WTC11 (cell line): ENCODE measurements at regions not wholly inside any gene's neighbourhood (a gene's known extent, or its start where the extent isn't known, plus 50 kb on each side); places are given as distances from the start of the nearest gene placed in this dataset.

ENCODE experiments used
- ATAC-seq: fragments of 200-7000 bp; cut with Tn5 transposase; 2 replicates; pipeline ENCODE4 v1.10.0; 2021; ENCODE audit warnings: mild to moderate bottlenecking, moderate library complexity
- CTCF ChIA-PET: fragments of 300-600 bp; sonication (Branson Sonifier 250); formaldehyde crosslinking; loops from one replicate; lab custom pipeline; 2021; ENCODE audit warnings: antibody characterized with exemption; lab: Charles Lee
- POLR2A ChIA-PET: fragments of 350-600 bp; sonication (Branson Sonifier 250); formaldehyde crosslinking; loops from one replicate; lab custom pipeline; 2021; ENCODE audit warnings: antibody characterized with exemption; lab: Charles Lee
- DNase-seq: peaks from one replicate; pipeline ENCODE4 v3.0.0; 2021; ENCODE audit warnings: low spot score
- H3K27ac Mint-ChIP-seq: 2 replicates; pipeline ENCODE4 v1.8.0; 2021; ENCODE audit warnings: mixed read lengths
- H3K27me3 Mint-ChIP-seq: 2 replicates; pipeline ENCODE4 v1.8.0; 2021; ENCODE audit warnings: low read depth, mild to moderate bottlenecking, moderate library complexity, mixed read lengths
- H3K36me3 Mint-ChIP-seq: 2 replicates; pipeline ENCODE4 v1.8.0; 2021; ENCODE audit warnings: mixed read lengths
- H3K4me1 Mint-ChIP-seq: 2 replicates; pipeline ENCODE4 v1.8.0; 2022; ENCODE audit warnings: mixed read lengths
- H3K4me3 Mint-ChIP-seq: 2 replicates; pipeline ENCODE4 v1.8.0; 2021; ENCODE audit warnings: mild to moderate bottlenecking, moderate library complexity, mixed read lengths
- H3K9me3 Mint-ChIP-seq: 2 replicates; pipeline ENCODE4 v1.8.0; 2021; ENCODE audit warnings: mixed read lengths
- ATF1 ChIP-seq: sonication (generic); formaldehyde crosslinking; IDR thresholded peaks from 2 replicates; pipeline ENCODE4 v1.8.1; 2023; ENCODE audit warnings: mild to moderate bottlenecking, moderate library complexity, missing genetic modification reagents
- E2F1 ChIP-seq: sonication (generic); formaldehyde crosslinking; IDR thresholded peaks from 2 replicates; pipeline ENCODE4 v1.8.0; 2022; ENCODE audit warnings: mild to moderate bottlenecking, missing genetic modification reagents
- EMX1 ChIP-seq: fragments of 250-450 bp; sonication (Bioruptor Pico); IDR thresholded peaks from 2 replicates; pipeline ENCODE4 v1.8.0; 2021; ENCODE audit warnings: mild to moderate bottlenecking
- ERG ChIP-seq: fragments of 250-450 bp; sonication (Bioruptor Pico); IDR thresholded peaks from 2 replicates; pipeline ENCODE4 v1.8.0; 2021; ENCODE audit warnings: mild to moderate bottlenecking
- FOXJ3 ChIP-seq: sonication (generic); formaldehyde crosslinking; IDR thresholded peaks from 2 replicates; pipeline ENCODE4 v1.9.0; 2021; ENCODE audit warnings: missing genetic modification reagents, mild to moderate bottlenecking, borderline replicate concordance
- FOXP1 ChIP-seq: sonication (generic); formaldehyde crosslinking; IDR thresholded peaks from 2 replicates; pipeline ENCODE4 v1.8.0; 2022; ENCODE audit warnings: missing genetic modification reagents, mild to moderate bottlenecking, moderate library complexity, borderline replicate concordance
- GABPB1 ChIP-seq: sonication (generic); formaldehyde crosslinking; IDR thresholded peaks from 2 replicates; pipeline ENCODE4 v1.8.1; 2023; ENCODE audit warnings: mild to moderate bottlenecking, missing genetic modification reagents
- HMGXB4 ChIP-seq: sonication (generic); formaldehyde crosslinking; IDR thresholded peaks from 2 replicates; pipeline ENCODE4 v1.8.1; 2023; ENCODE audit warnings: mild to moderate bottlenecking, moderate library complexity, missing genetic modification reagents
- IRF2 ChIP-seq: sonication (generic); formaldehyde crosslinking; IDR thresholded peaks from 2 replicates; pipeline ENCODE4 v1.8.0; 2022; ENCODE audit warnings: low read depth, missing genetic modification reagents, borderline replicate concordance
- JUN ChIP-seq: sonication (generic); formaldehyde crosslinking; IDR thresholded peaks from 2 replicates; pipeline ENCODE4 v1.8.0; 2023; ENCODE audit warnings: mild to moderate bottlenecking, missing genetic modification reagents
- KAT7 ChIP-seq: sonication (generic); formaldehyde crosslinking; IDR thresholded peaks from 2 replicates; pipeline ENCODE4 v1.8.1; 2023; ENCODE audit warnings: missing genetic modification reagents, mild to moderate bottlenecking, borderline replicate concordance
- NFE2L1 ChIP-seq: sonication (generic); formaldehyde crosslinking; IDR thresholded peaks from 2 replicates; pipeline ENCODE4 v1.8.1; 2023; ENCODE audit warnings: missing genetic modification reagents
- NR2C2 ChIP-seq: sonication (generic); formaldehyde crosslinking; IDR thresholded peaks from 2 replicates; pipeline ENCODE4 v1.8.0; 2022; ENCODE audit warnings: mild to moderate bottlenecking, missing genetic modification reagents
- NR3C1 ChIP-seq: sonication (generic); formaldehyde crosslinking; conservative IDR thresholded peaks from 2 replicates; pipeline ENCODE4 v1.8.1; 2023; ENCODE audit warnings: low read depth, mild to moderate bottlenecking, missing genetic modification reagents
- SMAD3 ChIP-seq: sonication (generic); formaldehyde crosslinking; IDR thresholded peaks from 2 replicates; pipeline ENCODE4 v1.8.0; 2022; ENCODE audit warnings: missing genetic modification reagents, mild to moderate bottlenecking, borderline replicate concordance
- SMAD4 ChIP-seq: sonication (generic); formaldehyde crosslinking; IDR thresholded peaks from 2 replicates; pipeline ENCODE4 v1.8.0; 2022; ENCODE audit warnings: mild to moderate bottlenecking, missing genetic modification reagents
- SP1 ChIP-seq: sonication (generic); formaldehyde crosslinking; conservative IDR thresholded peaks from 2 replicates; pipeline ENCODE4 v1.8.1; 2022; ENCODE audit warnings: missing genetic modification reagents
- TCF7 ChIP-seq: sonication (generic); formaldehyde crosslinking; IDR thresholded peaks from 2 replicates; pipeline ENCODE4 v1.8.0; 2022; ENCODE audit warnings: mild to moderate bottlenecking, low read depth, missing genetic modification reagents, moderate library complexity
- TEAD4 ChIP-seq: sonication (generic); formaldehyde crosslinking; IDR thresholded peaks from 2 replicates; pipeline ENCODE4 v1.8.0; 2022; ENCODE audit warnings: mild to moderate bottlenecking, missing genetic modification reagents
- ZNF138 ChIP-seq: sonication (generic); formaldehyde crosslinking; conservative IDR thresholded peaks from 2 replicates; pipeline ENCODE4 v1.8.1; 2022; ENCODE audit warnings: mild to moderate bottlenecking, moderate library complexity, missing genetic modification reagents
- ZNF219 ChIP-seq: sonication (generic); formaldehyde crosslinking; IDR thresholded peaks from 2 replicates; pipeline ENCODE4 v1.8.0; 2023; ENCODE audit warnings: missing genetic modification reagents, mild to moderate bottlenecking, borderline replicate concordance
- ZNF317 ChIP-seq: sonication (generic); formaldehyde crosslinking; IDR thresholded peaks from 2 replicates; pipeline ENCODE4 v1.8.1; 2023; ENCODE audit warnings: low read depth, mild to moderate bottlenecking, moderate library complexity, missing genetic modification reagents, borderline replicate concordance
- ZNF416 ChIP-seq: fragments of 250-450 bp; sonication (Bioruptor Pico); IDR thresholded peaks from 2 replicates; pipeline ENCODE4 v1.9.0; 2021; ENCODE audit warnings: mild to moderate bottlenecking, inconsistent platforms
- ZNF425 ChIP-seq: fragments of 250-450 bp; sonication (Bioruptor Pico); conservative IDR thresholded peaks from 2 replicates; pipeline ENCODE4 v1.9.0; 2021; ENCODE audit warnings: mild to moderate bottlenecking
- ZNF671 ChIP-seq: fragments of 250-450 bp; sonication (Bioruptor Pico); IDR thresholded peaks from 2 replicates; pipeline ENCODE4 v1.8.0; 2021; ENCODE audit warnings: mild to moderate bottlenecking

- no peak for TF ChIP-seq SP1 (CRISPR knock-in tag)
- no peak for TF ChIP-seq ATF1 (CRISPR knock-in tag)
- TF ChIP-seq TCF7 (CRISPR knock-in tag): no peak
- no peak for TF ChIP-seq ZNF671 (CRISPR knock-in tag)
- TF ChIP-seq TEAD4: no peak
- no peak for TF ChIP-seq EMX1 (CRISPR knock-in tag)
- TF ChIP-seq ZNF416: no peak
- TF ChIP-seq NR2C2 (CRISPR knock-in tag): no peak
- TF ChIP-seq HMGXB4: no peak
- TF ChIP-seq IRF2 (CRISPR knock-in tag): no peak
- no peak for TF ChIP-seq JUN (CRISPR knock-in tag)
- no peak for TF ChIP-seq NFE2L1 (CRISPR knock-in tag)
- no peak for TF ChIP-seq FOXP1 (CRISPR knock-in tag)
- TF ChIP-seq ERG (CRISPR knock-in tag): no peak
- no peak for TF ChIP-seq FOXJ3 (CRISPR knock-in tag)
- TF ChIP-seq ZNF219: no peak
- TF ChIP-seq E2F1: no peak
- TF ChIP-seq ZNF317 (CRISPR knock-in tag): no peak
- H3K4me1 Mint-ChIP-seq: peaks cover 8% of the 10 kb centered on the region
- ChIA-PET CTCF (no interaction called here), POLR2A (no interaction called here)
- no peaks in the 10 kb centered on the region; the same call in 1 of the 2 replicates for H3K27me3 Mint-ChIP-seq
- no peak for ATAC-seq
- peaks cover 13% of the 10 kb centered on the region for H3K36me3 Mint-ChIP-seq
- DNase-seq: no peak
- H3K9me3 Mint-ChIP-seq: peaks cover 27% of the 10 kb centered on the region
- no peak overlapping the region for H3K4me3 Mint-ChIP-seq
- no peak overlapping the region for H3K27ac Mint-ChIP-seq
Measured at GRCh38 chr3:40725031-40725430, 200.3 kb downstream of the ZNF621 start.

GRCh38 chr3:40731445-40731844 is 206.7 kb downstream of the ZNF621 start:
- H3K4me3 Mint-ChIP-seq: no peak overlapping the region
- POLR2A ChIA-PET: no interaction called here
- no peaks in the 10 kb centered on the region; the same call in 1 of the 2 replicates for H3K4me1 Mint-ChIP-seq
- DNase-seq (no peak), ATAC-seq (no peak)
- H3K9me3 Mint-ChIP-seq: peaks cover 53% of the 10 kb centered on the region
- CTCF ChIA-PET: no interaction called here
- peaks cover 25% of the 10 kb centered on the region for H3K36me3 Mint-ChIP-seq
- H3K27ac Mint-ChIP-seq: no peak overlapping the region
- peaks cover 4% of the 10 kb centered on the region for H3K27me3 Mint-ChIP-seq
- TF ChIP-seq TEAD4: no peak
- no peak for TF ChIP-seq KAT7 (CRISPR knock-in tag)
- no peak for TF ChIP-seq ZNF425
- no peak for TF ChIP-seq SMAD3
- TF ChIP-seq ZNF138 (CRISPR knock-in tag): no peak
- no peak for TF ChIP-seq ZNF671 (CRISPR knock-in tag)
- TF ChIP-seq SMAD4 (CRISPR knock-in tag): no peak
- TF ChIP-seq GABPB1: no peak
- no peak for TF ChIP-seq ZNF219
- no peak for TF ChIP-seq NR3C1 (CRISPR knock-in tag)
